OCI-LY3 (cell line): ENCODE measurements at regions not wholly inside any gene's neighbourhood (a gene's known extent, or its start where the extent isn't known, plus 50 kb on each side); places are given as distances from the start of the nearest gene placed in this dataset.

ENCODE experiments used
- EZH2phosphoT487 ChIP-seq: fragments of 200-600 bp; shearing (Covaris generic); IDR thresholded peaks from 2 replicates; pipeline ENCODE4 v1.6.1; 2018; ENCODE audit warnings: antibody characterized with exemption, mixed run types, low read depth
- TF ChIP-seq, protein P1 (sequence below): fragments of 200-600, 300-600 bp; sonication (generic); IDR thresholded peaks from 2 replicates; pipeline ENCODE4 v1.5.1; 2014; ENCODE audit warnings: antibody characterized with exemption, low read length, low read depth

DNA sequence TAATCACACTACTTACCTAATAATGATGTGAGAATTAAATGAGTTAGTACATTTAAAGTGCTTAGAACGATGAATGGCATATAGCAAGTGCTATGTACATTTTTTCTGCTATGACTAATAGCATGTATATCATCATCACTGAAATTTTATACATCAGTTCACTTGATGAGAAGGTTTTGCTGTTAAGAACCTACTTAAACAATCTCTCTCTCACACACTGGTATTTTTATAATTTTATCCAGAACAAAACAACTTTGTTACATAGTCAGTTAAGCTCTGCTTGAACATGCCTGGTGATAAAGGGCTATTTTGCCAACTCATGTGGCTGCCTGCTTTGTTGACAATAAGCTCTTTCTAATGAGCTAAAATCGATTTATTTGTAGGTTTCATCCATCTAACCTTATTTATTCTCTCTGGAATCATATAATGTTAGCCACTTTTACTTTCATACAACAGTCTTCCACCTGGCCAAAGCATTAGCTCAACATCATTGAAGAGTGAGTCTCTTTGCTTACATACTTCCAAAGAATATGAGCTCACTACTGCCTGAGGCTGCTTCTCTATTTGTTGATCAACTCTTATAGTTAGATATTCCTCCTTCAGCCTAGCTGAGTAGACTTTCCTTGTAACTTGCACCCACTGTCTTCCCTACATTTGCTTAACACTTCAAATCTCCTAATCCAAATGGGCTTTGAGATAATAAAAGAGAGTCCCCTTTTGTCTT, 372.7 kb upstream of the BOD1L1 start:
- TF ChIP-seq EZH2phosphoT487, result no peak
- TF ChIP-seq, protein P1, sequence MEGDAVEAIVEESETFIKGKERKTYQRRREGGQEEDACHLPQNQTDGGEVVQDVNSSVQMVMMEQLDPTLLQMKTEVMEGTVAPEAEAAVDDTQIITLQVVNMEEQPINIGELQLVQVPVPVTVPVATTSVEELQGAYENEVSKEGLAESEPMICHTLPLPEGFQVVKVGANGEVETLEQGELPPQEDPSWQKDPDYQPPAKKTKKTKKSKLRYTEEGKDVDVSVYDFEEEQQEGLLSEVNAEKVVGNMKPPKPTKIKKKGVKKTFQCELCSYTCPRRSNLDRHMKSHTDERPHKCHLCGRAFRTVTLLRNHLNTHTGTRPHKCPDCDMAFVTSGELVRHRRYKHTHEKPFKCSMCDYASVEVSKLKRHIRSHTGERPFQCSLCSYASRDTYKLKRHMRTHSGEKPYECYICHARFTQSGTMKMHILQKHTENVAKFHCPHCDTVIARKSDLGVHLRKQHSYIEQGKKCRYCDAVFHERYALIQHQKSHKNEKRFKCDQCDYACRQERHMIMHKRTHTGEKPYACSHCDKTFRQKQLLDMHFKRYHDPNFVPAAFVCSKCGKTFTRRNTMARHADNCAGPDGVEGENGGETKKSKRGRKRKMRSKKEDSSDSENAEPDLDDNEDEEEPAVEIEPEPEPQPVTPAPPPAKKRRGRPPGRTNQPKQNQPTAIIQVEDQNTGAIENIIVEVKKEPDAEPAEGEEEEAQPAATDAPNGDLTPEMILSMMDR, result no peak
